Transverse colon (tissue), 3 donors: ENCODE measurements at regions not wholly inside any gene's neighbourhood (a gene's known extent, or its start where the extent isn't known, plus 50 kb on each side); places are given as distances from the start of the nearest gene placed in this dataset.

Experiments
- EP300 ChIP-seq: sonication (generic); formaldehyde crosslinking; IDR thresholded peaks from one replicate; pipeline ENCODE4 v1.6.1; 2017; ENCODE audit warnings: antibody characterized with exemption, low read depth
- POLR2AphosphoS5 ChIP-seq, 3 donors: sonication (generic); formaldehyde crosslinking; IDR thresholded peaks; one replicate each; pipeline ENCODE4 v1.6.1; 2016; ENCODE audit warnings: antibody characterized with exemption in 3 of 3

DNA sequence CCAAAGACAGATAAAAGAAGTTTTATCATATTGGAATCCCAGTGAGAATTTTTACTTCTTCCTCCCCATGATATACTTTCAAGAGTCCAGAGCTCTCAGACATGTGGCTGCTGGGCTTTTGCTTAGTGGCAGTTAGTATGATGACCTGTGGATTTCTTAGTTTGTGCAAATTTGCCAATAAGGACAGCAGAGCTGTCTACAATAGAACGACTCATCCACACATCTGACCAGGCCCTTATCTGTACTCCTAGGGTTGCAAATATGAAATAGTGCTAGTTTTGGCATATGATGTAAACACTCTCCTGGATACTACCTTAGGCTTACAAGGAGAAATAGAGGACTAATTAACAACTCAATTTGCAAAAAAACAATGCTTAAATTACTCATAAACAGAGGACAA is 758.4 kb upstream of the TMEFF2 start:
- TF ChIP-seq EP300 (no peak), POLR2AphosphoS5 (IDR thresholded peaks at IDR 0.05) (no peak)
